PC-3 (cell line): ENCODE measurements at regions not wholly inside any gene's neighbourhood (a gene's known extent, or its start where the extent isn't known, plus 50 kb on each side); places are given as distances from the start of the nearest gene placed in this dataset.
"Not testable (repeated sequence)": the region's sequence is repeated elsewhere in the genome, so short reads cannot be mapped to it uniquely, and the experiment has no call there.

ENCODE experiments used
- EZH2 ChIP-seq: fragments of 300-600 bp; sonication (generic); IDR thresholded peaks from one replicate; pipeline ENCODE4 v1.6.1; 2017; ENCODE audit warnings: antibody characterized with exemption, mild to moderate bottlenecking, low read length; ENCODE audit not compliant: unreplicated experiment
- TF ChIP-seq, protein P1 (sequence below): fragments of 300-600 bp; sonication (generic); conservative IDR thresholded peaks from 2 replicates; pipeline ENCODE4 v1.5.1; 2017; ENCODE audit warnings: antibody characterized with exemption, low read depth, mild to moderate bottlenecking, low read length

DNA sequence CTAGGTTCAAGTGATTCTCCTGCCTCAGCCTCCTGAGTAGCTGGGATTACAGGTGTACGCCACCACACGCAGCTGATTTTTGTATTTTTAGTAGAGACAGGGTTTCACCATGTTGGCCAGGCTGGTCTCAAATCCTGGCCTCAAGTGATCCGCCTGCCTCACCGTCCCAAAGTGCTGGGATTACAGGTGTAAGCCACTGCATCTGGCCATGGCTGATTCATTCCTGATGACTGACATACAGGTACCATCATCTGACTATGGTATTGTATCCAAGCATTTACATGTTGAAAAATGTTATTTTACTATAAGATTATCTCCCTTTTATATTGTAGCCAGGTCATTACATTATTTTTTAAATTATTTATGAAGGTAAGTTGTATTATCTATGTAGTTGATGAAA, 180.5 kb downstream of the NRP2 start:
- TF ChIP-seq, protein P1, sequence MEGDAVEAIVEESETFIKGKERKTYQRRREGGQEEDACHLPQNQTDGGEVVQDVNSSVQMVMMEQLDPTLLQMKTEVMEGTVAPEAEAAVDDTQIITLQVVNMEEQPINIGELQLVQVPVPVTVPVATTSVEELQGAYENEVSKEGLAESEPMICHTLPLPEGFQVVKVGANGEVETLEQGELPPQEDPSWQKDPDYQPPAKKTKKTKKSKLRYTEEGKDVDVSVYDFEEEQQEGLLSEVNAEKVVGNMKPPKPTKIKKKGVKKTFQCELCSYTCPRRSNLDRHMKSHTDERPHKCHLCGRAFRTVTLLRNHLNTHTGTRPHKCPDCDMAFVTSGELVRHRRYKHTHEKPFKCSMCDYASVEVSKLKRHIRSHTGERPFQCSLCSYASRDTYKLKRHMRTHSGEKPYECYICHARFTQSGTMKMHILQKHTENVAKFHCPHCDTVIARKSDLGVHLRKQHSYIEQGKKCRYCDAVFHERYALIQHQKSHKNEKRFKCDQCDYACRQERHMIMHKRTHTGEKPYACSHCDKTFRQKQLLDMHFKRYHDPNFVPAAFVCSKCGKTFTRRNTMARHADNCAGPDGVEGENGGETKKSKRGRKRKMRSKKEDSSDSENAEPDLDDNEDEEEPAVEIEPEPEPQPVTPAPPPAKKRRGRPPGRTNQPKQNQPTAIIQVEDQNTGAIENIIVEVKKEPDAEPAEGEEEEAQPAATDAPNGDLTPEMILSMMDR = not testable (repeated sequence)
- not testable (repeated sequence) for TF ChIP-seq EZH2
